CD4-positive, CD25-positive, alpha-beta regulatory T cell (primary cell): ENCODE measurements at regions not wholly inside any gene's neighbourhood (a gene's known extent, or its start where the extent isn't known, plus 50 kb on each side); places are given as distances from the start of the nearest gene placed in this dataset.
A peak's percentile ranks its signal among the peaks of the same experiment; 100 is the strongest.

Source experiments
- ATAC-seq, 2 donors: fragments of 150-1000 bp; cut with Tn5 transposase; one replicate each; pipeline ENCODE4 v1.10.0; 2021; ENCODE audit warnings: low read depth in 2 of 2, moderate number of reproducible peaks in 2 of 2, moderate library complexity in 1 of 2
- DNase-seq, 3 donors: peaks; one replicate each; pipeline versions ENCODE4 v3.0.0 to v3.0.0-alpha.2; 2012 to 2022; ENCODE audit warnings: mixed read lengths in 1 of 3
- H3K27ac ChIP-seq: one replicate; pipeline ENCODE4 v1.7.0; 2013; ENCODE audit warnings: mild to moderate bottlenecking, low read length; ENCODE audit not compliant: insufficient read depth, poor library complexity, severe bottlenecking
- H3K27me3 ChIP-seq: one replicate; pipeline ENCODE4 v1.7.0; 2013; ENCODE audit warnings: low read length; ENCODE audit not compliant: control insufficient read depth, insufficient read depth
- H3K36me3 ChIP-seq: one replicate; pipeline ENCODE4 v1.7.0; 2013; ENCODE audit warnings: mild to moderate bottlenecking, low read length, moderate library complexity; ENCODE audit not compliant: control insufficient read depth, insufficient read depth
- H3K4me1 ChIP-seq: 2 replicates; pipeline ENCODE4 v1.7.0; 2013; ENCODE audit warnings: mild to moderate bottlenecking, low read length; ENCODE audit not compliant: insufficient read depth, control insufficient read depth, poor library complexity, severe bottlenecking
- H3K4me3 ChIP-seq: one replicate; pipeline ENCODE4 v1.7.0; 2013; ENCODE audit warnings: low read depth, mild to moderate bottlenecking, low read length, moderate library complexity
- H3K9me3 ChIP-seq, 2 experiments: 1 replicate in 1 of 2; 2 replicates in 1 of 2; pipeline ENCODE4 v1.7.0; 2013; ENCODE audit warnings: low read length in 2 of 2, mild to moderate bottlenecking in 1 of 2, moderate library complexity in 1 of 2; ENCODE audit not compliant: control insufficient read depth in 2 of 2
- H3K27ac Mint-ChIP-seq, 3 donors: one replicate each; pipeline ENCODE4 v1.8.0; 2020 to 2022; ENCODE audit warnings: mild to moderate bottlenecking in 3 of 3, mixed read lengths in 3 of 3, moderate library complexity in 2 of 3
- H3K27me3 Mint-ChIP-seq: one replicate; pipeline ENCODE4 v1.8.0; 2022; ENCODE audit warnings: mild to moderate bottlenecking, mixed read lengths
- H3K36me3 Mint-ChIP-seq: one replicate; pipeline ENCODE4 v1.8.0; 2020; ENCODE audit warnings: mixed read lengths
- H3K4me1 Mint-ChIP-seq, 4 donors: one replicate each; pipeline ENCODE4 v1.8.0; 2020 to 2022; ENCODE audit warnings: mixed read lengths in 4 of 4, mild to moderate bottlenecking in 1 of 4
- H3K4me3 Mint-ChIP-seq, 4 donors: one replicate each; pipeline ENCODE4 v1.8.0; 2020 to 2022; ENCODE audit warnings: mild to moderate bottlenecking in 4 of 4, mixed read lengths in 4 of 4, moderate library complexity in 3 of 4
- H3K9me3 Mint-ChIP-seq, 7 donors: one replicate each; pipeline ENCODE4 v1.8.0; 2020 to 2022; ENCODE audit warnings: mixed read lengths in 7 of 7, mild to moderate bottlenecking in 3 of 7, moderate library complexity in 2 of 7

DNA sequence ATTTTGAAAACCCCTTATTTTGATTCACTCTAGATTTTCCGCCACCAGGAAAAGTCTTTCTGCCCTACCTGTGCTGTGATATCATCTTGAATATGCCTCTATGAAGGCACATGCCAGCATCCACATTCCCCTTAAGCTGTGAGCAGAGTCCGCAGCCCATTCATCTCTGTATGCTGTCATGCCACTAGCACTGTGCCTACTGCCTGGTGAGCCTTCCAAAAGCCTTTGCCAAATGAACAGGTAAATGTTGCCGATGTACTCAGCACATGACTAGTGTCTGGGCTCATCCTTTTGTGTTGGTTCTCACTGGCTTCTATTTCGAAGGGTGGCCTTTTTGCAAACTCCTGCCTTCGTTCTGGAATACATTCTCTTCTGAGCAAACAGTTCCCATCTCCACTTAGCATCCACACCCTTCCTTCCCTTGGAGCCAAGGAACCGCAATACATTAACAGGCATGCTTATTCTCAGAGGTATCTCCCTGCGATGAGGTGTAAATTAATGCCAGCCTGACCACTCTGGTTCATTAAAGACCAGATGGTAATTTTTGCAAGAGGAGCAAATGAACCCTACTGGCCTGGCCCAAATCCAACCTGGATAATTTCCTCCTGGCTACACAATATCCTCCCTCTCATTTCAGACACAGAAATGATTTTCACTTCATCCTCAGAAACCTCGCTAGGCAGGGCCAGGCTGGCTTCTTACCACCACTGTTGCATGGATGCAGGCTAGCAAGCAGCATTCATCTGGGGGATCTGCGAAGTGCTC, 339.7 kb upstream of the NFE2L3 start:
- no peak overlapping the region for H3K4me3 ChIP-seq
- no peaks in the 10 kb centered on the region for H3K36me3 ChIP-seq
- H3K4me1 ChIP-seq: no peaks in the 10 kb centered on the region
- no peak overlapping the region for H3K27ac Mint-ChIP-seq
- DNase-seq: no peak
- peaks cover 13% of the 10 kb centered on the region for H3K27me3 ChIP-seq
- no peak overlapping the region for H3K4me3 Mint-ChIP-seq
- peaks cover 0 to 3% (median 0%) of the 10 kb centered on the region in 7 donors for H3K9me3 Mint-ChIP-seq
- H3K27me3 Mint-ChIP-seq: peaks cover 10% of the 10 kb centered on the region
- H3K27ac ChIP-seq: no peak overlapping the region
- no peaks in the 10 kb centered on the region for H3K36me3 Mint-ChIP-seq
- no peak for ATAC-seq
- no peaks in the 10 kb centered on the region for H3K4me1 Mint-ChIP-seq
- H3K9me3 ChIP-seq: no peaks in the 10 kb centered on the region

DNA sequence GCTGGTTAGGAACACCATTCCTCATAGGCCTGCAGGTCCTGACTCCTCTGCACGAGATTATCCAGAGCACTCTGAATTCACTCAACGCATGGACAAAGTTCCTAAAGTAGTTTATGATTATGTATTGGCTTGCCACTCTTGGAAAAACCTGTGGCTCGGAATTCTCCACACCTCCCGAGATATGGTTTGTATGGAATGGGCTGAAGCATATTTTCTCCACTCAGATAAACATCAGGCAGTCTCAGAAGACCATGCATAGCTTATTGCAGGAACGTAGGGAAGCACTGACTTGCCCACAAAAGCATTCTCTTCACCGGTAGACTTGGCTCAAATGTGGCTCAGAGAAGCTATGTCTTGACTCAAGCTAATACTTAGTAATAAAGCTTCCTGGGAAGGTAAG, 338.6 kb upstream of the NFE2L3 start:
- Mint-ChIP-seq H3K4me1 (no peaks in the 10 kb centered on the region), H3K36me3 (no peaks in the 10 kb centered on the region), H3K27ac (no peak overlapping the region)

DNA sequence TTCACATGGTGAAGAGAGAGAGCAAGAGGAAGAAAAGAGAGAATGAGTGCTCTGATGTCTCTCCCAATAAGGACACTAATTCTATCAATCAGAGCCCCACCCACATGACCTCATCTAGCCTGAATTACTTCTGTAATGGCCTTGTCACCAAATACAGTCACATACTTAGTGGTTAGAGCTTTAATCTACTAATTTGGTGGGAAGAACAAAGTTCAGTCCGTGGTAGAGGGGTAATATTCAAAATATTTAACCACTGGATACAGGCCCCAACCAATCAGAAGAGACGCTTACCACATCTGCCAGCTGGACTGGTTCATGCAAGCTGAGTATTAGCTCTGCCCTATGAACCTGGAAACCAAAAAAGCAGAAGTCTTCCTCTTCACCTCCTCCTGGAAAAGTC, 336.3 kb upstream of the NFE2L3 start:
- Histone ChIP-seq H3K9me3 (no peaks in the 10 kb centered on the region), H3K4me1 (no peaks in the 10 kb centered on the region), H3K4me3 (no peak overlapping the region), H3K27me3 (peaks cover 13% of the 10 kb centered on the region), H3K36me3 (no peaks in the 10 kb centered on the region), H3K27ac (no peak overlapping the region)
- Mint-ChIP-seq H3K27ac (no peak overlapping the region), H3K27me3 (peaks cover 12% of the 10 kb centered on the region), H3K36me3 (no peaks in the 10 kb centered on the region), H3K9me3 (peaks cover 0 to 3% (median 1%) of the 10 kb centered on the region in 7 donors), H3K4me1 (no peaks in the 10 kb centered on the region), H3K4me3 (no peak overlapping the region)
- DNase-seq (no peak), ATAC-seq (no peak)

More for the DNA sequence above, 338.6 kb upstream of the NFE2L3 start:
- no peak overlapping the region for H3K4me3 ChIP-seq
- H3K4me3 Mint-ChIP-seq: no peak overlapping the region
- peaks cover 0 to 3% (median 0%) of the 10 kb centered on the region in 7 donors for H3K9me3 Mint-ChIP-seq
- H3K27me3 Mint-ChIP-seq: peaks cover 7% of the 10 kb centered on the region
- no peak for DNase-seq
- no peak overlapping the region for H3K27ac ChIP-seq
- H3K27me3 ChIP-seq: peaks cover 13% of the 10 kb centered on the region
- H3K36me3 ChIP-seq: no peaks in the 10 kb centered on the region
- H3K9me3 ChIP-seq: no peaks in the 10 kb centered on the region
- no peak for ATAC-seq
- H3K4me1 ChIP-seq: no peaks in the 10 kb centered on the region

DNA sequence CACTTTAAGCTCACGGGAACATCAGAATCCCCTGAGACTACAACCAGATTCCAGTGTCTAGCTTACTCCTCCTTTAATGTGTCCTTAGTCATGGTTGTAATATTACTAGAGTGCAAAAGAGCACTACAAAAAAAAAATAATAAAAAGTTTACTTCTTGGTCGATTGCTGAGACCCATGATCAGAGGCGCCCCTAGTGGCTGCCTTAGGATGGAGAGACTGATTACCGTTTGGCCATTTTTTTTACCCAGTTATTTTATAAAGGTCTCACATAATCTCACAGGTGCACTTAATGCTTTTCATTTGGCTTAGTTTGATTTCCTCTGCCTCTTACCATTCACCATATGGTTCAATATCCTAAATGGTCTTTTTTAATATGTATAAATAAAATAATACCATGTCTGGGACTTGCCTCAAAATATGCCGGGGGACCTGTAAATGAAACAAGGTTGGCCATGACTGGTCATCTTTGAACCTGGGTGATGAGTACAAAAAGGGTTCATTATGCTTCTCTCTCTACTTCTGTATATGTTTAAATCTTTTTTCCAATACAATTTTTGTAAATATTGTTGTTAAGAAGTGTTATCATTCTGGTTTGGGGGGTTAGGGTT, 331.5 kb upstream of the NFE2L3 start:
- H3K9me3 ChIP-seq: no peaks in the 10 kb centered on the region
- ATAC-seq: no peak
- no peaks in the 10 kb centered on the region for H3K36me3 ChIP-seq
- H3K4me1 Mint-ChIP-seq: no peaks in the 10 kb centered on the region
- no peak overlapping the region for H3K27ac ChIP-seq
- peak in 1 of 3 donors; percentile 17 for DNase-seq
- H3K27ac Mint-ChIP-seq: no peak overlapping the region
- H3K4me3 Mint-ChIP-seq: no peak overlapping the region
- peaks cover 21% of the 10 kb centered on the region for H3K27me3 Mint-ChIP-seq
- no peaks in the 10 kb centered on the region for H3K4me1 ChIP-seq
- H3K36me3 Mint-ChIP-seq: no peaks in the 10 kb centered on the region
- peaks cover 9% of the 10 kb centered on the region for H3K27me3 ChIP-seq
- H3K9me3 Mint-ChIP-seq: peaks cover 0 to 3% (median 1%) of the 10 kb centered on the region in 7 donors
- H3K4me3 ChIP-seq: no peak overlapping the region

DNA sequence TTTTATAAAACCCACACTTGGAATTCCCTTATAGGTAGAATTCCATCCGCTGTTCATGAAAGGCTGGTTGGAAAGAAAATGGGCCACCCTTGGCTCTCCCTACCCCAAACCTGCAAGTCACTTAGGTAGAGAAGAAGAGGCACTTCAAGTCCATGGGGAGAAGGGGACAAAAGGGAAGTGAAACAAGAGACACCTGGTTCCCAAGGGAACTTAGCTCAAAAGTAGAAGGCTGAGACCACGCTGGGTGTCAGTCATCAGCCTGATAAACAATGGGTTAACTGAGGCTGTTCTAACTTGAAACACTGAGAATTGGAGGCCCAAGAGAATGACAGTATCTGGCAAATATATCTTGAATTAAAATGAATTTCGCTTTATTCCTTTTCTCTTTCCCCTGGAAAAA, 330.8 kb upstream of the NFE2L3 start:
- no peak overlapping the region for H3K27ac Mint-ChIP-seq

DNA sequence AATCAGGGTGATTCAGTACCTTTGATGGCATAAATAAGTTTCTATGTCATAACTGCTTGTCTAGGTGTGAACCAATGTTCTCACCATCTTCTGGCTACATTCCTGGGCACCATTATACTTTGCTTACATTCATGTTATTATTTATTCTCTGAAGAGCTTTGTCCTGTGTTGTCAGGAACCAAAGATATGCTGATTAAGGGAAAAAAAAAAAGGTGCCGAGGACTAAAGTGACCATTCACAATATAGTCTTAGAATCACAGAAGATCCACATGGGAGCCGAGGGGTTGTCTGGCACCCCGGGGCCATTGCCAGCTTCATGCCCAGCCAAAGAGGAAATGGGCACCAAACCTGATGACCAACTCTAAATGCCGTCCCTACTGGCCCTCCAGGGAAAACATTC, 329.2 kb upstream of the NFE2L3 start:
- no peak for ATAC-seq
- no peak overlapping the region for H3K27ac ChIP-seq
- H3K36me3 Mint-ChIP-seq: no peaks in the 10 kb centered on the region

More for the DNA sequence above, 330.8 kb upstream of the NFE2L3 start:
- Histone ChIP-seq H3K4me3 (no peak overlapping the region), H3K27ac (no peak overlapping the region), H3K4me1 (no peaks in the 10 kb centered on the region), H3K27me3 (peaks cover 8% of the 10 kb centered on the region), H3K9me3 (no peaks in the 10 kb centered on the region), H3K36me3 (no peaks in the 10 kb centered on the region)
- DNase-seq: no peak
- no peak for ATAC-seq
- H3K36me3 Mint-ChIP-seq: no peaks in the 10 kb centered on the region
- H3K4me1 Mint-ChIP-seq: no peaks in the 10 kb centered on the region
- no peak overlapping the region for H3K4me3 Mint-ChIP-seq
- peaks cover 0 to 3% (median 0%) of the 10 kb centered on the region in 7 donors for H3K9me3 Mint-ChIP-seq
- peaks cover 24% of the 10 kb centered on the region for H3K27me3 Mint-ChIP-seq

DNA sequence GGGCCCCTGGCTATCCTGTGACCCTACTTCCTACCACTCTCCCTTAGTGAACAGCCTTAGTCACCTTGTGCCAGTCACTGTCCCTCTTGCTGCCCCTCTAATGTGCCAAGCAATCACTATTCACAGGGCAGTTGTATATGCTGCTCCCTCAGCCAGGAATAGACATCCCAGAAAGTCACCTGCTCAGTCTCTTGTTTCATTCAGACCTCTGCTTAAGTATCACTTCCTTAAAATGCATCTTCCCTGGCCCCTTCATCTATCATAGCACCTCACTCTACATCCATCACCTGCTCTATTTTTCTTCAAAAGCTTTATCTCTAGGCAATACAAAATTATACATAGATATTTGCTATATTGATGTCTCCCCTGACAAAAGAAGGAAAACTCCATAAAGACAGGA, 328.4 kb upstream of the NFE2L3 start:
- Mint-ChIP-seq H3K9me3 (peaks cover 0 to 2% (median 0%) of the 10 kb centered on the region in 7 donors), H3K4me3 (no peak overlapping the region), H3K27ac (no peak overlapping the region), H3K27me3 (peaks cover 35% of the 10 kb centered on the region), H3K4me1 (no peaks in the 10 kb centered on the region), H3K36me3 (no peaks in the 10 kb centered on the region)
- no peak for DNase-seq
- no peaks in the 10 kb centered on the region for H3K9me3 ChIP-seq
- H3K4me1 ChIP-seq: no peaks in the 10 kb centered on the region
- H3K27me3 ChIP-seq: peaks cover 8% of the 10 kb centered on the region
- ATAC-seq: no peak
- no peak overlapping the region for H3K4me3 ChIP-seq
- no peaks in the 10 kb centered on the region for H3K36me3 ChIP-seq
- H3K27ac ChIP-seq: no peak overlapping the region

More for the DNA sequence above, 329.2 kb upstream of the NFE2L3 start:
- Mint-ChIP-seq H3K4me3 (no peak overlapping the region), H3K9me3 (peaks cover 0 to 2% (median 0%) of the 10 kb centered on the region in 7 donors), H3K27ac (no peak overlapping the region), H3K27me3 (peaks cover 27% of the 10 kb centered on the region), H3K4me1 (no peaks in the 10 kb centered on the region)
- Histone ChIP-seq H3K36me3 (no peaks in the 10 kb centered on the region), H3K4me3 (no peak overlapping the region), H3K9me3 (no peaks in the 10 kb centered on the region), H3K27me3 (peaks cover 8% of the 10 kb centered on the region), H3K4me1 (no peaks in the 10 kb centered on the region)
- DNase-seq: no peak

DNA sequence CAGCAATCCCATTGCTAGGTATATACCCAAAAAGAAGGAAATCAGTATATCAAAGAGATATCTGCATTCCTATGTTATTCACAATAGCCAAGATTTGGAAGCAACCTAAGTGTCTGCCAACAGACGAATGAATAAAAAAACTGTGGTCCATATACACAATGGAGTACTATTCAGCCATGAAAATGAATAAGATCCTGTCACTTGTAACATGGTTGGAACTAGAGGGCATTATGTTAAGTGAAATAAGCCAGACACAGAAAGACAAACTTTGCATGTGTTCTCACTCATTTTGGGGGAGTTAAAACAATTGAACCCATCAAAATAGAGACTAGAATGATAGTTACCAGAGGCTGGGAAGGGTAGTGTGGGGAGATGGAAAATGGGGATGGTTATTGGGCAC, 323.5 kb upstream of the NFE2L3 start:
- no peaks in the 10 kb centered on the region for H3K36me3 Mint-ChIP-seq
- peaks cover 39% of the 10 kb centered on the region for H3K27me3 Mint-ChIP-seq
- H3K4me1 ChIP-seq: no peaks in the 10 kb centered on the region
- H3K27ac ChIP-seq: no peak overlapping the region
- no peak overlapping the region for H3K27ac Mint-ChIP-seq
- no peak overlapping the region for H3K4me3 Mint-ChIP-seq
- no peak overlapping the region for H3K4me3 ChIP-seq
- peaks cover 4% of the 10 kb centered on the region for H3K27me3 ChIP-seq
- no peaks in the 10 kb centered on the region for H3K36me3 ChIP-seq
- no peak for DNase-seq
- no peaks in the 10 kb centered on the region for H3K9me3 ChIP-seq
- H3K4me1 Mint-ChIP-seq: no peaks in the 10 kb centered on the region
- no peaks in the 10 kb centered on the region for H3K9me3 Mint-ChIP-seq
- ATAC-seq: no peak
